Epithelial cell of esophagus (primary cell): ENCODE measurements at regions not wholly inside any gene's neighbourhood (a gene's known extent, or its start where the extent isn't known, plus 50 kb on each side); places are given as distances from the start of the nearest gene placed in this dataset.

Experiments used
- DNase-seq: peaks from one replicate; pipeline ENCODE4 v3.0.0; 2010; ENCODE audit warnings: low read depth
- H3K4me3 ChIP-seq: 2 replicates; pipeline ENCODE4 v1.5.1; 2011; ENCODE audit warnings: mild to moderate bottlenecking, low read length, control low read depth
- TF ChIP-seq, protein P1 (sequence below): IDR thresholded peaks from 2 replicates; pipeline ENCODE4 v1.5.1; 2011; ENCODE audit warnings: low read depth, mild to moderate bottlenecking, low read length, control low read depth, inconsistent platforms; ENCODE audit not compliant: insufficient read depth; ENCODE audit errors: missing control alignments

DNA sequence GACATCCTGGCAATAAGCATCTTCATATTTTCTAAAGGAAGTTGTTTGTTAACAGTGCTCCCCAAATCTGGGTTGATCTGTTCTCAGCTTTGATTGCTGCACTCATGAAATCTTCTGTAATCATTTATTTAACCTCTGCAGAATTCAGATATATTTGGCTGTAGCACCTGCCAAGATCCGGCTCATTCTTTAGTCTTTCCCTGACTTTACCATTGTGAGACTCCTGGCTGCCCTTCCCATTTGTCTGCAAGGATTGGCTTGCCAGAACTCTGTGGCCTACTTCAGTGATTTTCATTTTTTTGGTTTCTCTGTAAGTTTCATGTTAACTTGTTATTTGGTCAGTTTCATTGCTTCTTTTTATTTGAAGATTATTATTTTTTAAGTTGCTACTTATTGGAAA lies 191.2 kb upstream of the PLXNC1 start:
- no peak for DNase-seq
- no peak overlapping the region for H3K4me3 ChIP-seq
- TF ChIP-seq, protein P1, sequence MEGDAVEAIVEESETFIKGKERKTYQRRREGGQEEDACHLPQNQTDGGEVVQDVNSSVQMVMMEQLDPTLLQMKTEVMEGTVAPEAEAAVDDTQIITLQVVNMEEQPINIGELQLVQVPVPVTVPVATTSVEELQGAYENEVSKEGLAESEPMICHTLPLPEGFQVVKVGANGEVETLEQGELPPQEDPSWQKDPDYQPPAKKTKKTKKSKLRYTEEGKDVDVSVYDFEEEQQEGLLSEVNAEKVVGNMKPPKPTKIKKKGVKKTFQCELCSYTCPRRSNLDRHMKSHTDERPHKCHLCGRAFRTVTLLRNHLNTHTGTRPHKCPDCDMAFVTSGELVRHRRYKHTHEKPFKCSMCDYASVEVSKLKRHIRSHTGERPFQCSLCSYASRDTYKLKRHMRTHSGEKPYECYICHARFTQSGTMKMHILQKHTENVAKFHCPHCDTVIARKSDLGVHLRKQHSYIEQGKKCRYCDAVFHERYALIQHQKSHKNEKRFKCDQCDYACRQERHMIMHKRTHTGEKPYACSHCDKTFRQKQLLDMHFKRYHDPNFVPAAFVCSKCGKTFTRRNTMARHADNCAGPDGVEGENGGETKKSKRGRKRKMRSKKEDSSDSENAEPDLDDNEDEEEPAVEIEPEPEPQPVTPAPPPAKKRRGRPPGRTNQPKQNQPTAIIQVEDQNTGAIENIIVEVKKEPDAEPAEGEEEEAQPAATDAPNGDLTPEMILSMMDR: no peak

DNA sequence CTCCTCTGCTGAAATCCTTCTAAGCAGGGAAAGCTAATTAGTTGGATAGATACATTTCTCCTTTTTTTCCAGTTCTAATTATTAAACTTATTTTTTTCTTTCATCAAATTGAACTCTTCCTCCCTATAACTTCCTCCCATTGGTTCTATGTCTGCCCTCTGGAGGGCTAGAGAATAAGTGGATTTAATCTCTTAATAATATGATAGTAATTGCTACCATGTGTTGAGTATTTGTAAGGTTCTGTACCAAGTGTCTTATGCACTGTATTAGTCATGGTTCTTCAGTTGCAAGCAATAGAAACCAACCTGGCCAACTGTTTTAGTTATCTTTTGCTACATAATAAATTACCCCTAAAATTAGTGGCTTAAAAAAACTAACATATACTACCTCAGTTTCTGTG lies 190.5 kb upstream of the PLXNC1 start:
- no peak overlapping the region for H3K4me3 ChIP-seq
- no peak for DNase-seq
- TF ChIP-seq, protein P1: no peak

DNA sequence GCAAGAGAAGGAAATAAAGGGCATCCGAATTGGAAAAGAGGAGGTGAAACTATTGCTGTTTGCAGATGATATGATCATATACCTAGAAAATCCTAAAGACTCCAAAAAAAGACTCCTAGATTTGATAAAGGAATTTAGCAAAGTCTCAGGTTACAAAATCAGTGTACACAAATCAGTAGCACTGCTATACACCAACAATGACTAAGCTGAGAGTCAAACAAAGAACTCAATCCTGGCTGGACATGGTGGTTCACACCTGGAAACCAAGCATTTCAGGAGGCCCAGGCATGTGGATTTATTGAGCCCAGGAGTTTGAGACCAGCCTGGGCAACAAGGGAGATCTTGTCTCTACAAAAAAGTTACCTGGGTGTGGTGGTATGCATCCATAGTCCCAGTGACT lies 188.7 kb upstream of the PLXNC1 start:
- TF ChIP-seq, protein P1: no peak
- peak; percentile 16 for DNase-seq
- no peak overlapping the region for H3K4me3 ChIP-seq

DNA sequence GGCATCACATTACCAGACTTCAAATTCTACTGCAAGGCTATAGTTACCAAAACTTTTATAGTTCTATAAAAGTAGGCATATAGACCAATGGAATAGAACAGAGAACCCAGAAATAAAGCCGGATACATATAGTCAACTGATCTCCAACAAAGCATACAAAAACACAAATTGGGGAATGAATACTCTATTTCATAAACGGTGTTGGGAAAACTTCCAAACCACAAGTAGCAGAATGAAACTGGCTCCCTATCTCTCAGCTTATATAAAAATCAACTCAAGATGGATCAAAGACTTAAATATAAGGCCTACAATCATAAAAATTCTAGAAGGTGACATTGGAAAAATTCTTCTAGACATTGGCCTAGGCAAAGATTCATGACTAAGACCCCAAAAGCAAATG lies 187.9 kb upstream of the PLXNC1 start:
- no peak for DNase-seq
- H3K4me3 ChIP-seq: no peak overlapping the region
- TF ChIP-seq, protein P1: no peak

DNA sequence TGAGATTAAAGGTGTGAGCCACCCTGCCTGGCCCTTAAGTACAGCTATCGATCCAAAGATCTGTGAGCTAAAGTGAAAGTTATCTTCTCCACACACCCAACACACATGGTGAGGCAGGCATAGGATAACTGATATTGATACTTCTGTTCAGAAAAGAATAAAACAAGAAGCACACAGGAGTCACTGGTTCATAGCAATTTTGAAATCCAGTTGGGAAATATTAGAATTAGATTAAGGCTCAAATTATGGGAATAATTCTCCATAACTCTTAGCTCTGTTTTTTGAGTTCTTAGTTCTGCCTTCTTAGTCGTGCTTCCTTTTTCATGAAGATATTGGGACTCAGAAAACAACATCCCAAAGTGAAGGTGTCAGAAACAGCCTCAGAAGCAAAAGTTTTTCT lies 186.0 kb upstream of the PLXNC1 start:
- TF ChIP-seq, protein P1: no peak
- H3K4me3 ChIP-seq: no peak overlapping the region
- no peak for DNase-seq

DNA sequence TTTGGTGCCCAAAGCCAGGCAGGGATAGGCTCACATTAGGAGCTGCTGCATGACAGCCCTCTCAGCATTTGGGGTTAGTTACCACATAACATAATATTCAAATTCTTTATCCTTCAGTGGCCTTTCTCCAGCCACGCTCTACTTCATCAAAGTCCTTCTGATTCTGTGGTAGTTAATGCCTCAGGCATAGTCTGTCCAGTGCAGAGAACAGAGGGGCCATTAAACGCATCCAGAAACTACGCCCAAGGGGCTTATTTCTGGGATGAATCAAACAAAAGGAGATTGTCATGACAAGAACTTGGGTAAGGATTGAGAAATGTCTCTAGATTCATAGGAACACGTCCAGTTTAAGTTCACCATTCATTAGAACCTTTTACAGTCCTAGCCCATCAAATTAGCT lies 183.4 kb upstream of the PLXNC1 start:
- TF ChIP-seq, protein P1: no peak
- H3K4me3 ChIP-seq: no peak overlapping the region
- no peak for DNase-seq

DNA sequence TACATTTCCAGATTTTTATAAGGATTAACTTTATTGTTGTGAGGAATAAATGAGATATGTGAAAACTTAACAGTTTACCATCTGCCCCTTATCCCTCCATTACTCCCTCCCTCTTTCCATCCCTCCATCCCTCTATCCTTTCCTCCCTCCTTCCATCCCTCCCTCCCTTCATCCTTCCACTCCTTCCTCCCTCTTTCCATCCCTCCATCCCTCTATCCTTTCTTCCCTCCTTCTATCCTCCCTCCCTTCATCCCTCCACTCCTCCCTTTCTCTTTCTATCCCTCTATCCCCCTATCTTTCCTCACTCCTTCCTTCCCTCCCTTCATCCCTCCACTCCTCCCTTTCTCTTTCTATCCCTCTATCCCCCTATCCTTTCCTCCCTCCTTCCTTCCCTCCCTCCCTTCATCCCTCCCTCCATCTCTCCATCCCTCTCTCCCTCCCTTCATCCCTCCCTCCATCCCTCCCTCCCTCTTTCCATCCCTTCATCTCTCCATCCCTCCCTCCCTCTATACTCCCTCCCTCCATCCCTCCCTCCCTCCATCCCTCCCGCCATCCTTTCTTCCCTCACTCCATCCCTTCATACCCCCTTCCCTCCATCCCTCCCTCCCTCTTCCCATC lies 181.8 kb upstream of the PLXNC1 start:
- no peak for DNase-seq
- no peak overlapping the region for H3K4me3 ChIP-seq
- TF ChIP-seq, protein P1: no peak
